Amniotic epithelial cell (primary cell): ENCODE measurements at regions not wholly inside any gene's neighbourhood (a gene's known extent, or its start where the extent isn't known, plus 50 kb on each side); places are given as distances from the start of the nearest gene placed in this dataset.

Source experiments
- DNase-seq: peaks from one replicate; pipeline ENCODE4 v3.0.0-alpha.2; 2010; ENCODE audit warnings: low read depth

DNA sequence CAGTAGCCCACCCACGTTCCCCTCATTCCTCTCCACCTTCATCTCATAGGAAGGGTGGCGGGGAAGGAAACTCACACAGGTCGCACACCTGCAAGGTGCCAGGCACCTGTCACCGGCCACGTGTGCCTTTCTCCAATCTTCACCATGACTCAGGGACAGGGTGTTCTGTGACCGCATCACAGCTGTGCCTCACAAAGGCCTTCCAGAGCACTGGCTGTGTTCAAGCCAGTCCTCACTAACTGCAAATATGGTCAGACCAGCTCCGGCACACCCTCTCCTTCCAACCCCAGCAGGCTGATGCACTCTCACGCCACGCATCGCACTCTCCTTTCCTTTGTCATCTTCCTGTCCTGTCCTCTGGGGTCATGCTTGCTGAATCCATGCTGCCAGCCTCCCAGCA, 415.9 kb downstream of the IRS2 start:
- DNase-seq, result no peak

- no peak for DNase-seq
Measured at GRCh38 chr13:109369353-109370052, 416.9 kb downstream of the IRS2 start.

DNA sequence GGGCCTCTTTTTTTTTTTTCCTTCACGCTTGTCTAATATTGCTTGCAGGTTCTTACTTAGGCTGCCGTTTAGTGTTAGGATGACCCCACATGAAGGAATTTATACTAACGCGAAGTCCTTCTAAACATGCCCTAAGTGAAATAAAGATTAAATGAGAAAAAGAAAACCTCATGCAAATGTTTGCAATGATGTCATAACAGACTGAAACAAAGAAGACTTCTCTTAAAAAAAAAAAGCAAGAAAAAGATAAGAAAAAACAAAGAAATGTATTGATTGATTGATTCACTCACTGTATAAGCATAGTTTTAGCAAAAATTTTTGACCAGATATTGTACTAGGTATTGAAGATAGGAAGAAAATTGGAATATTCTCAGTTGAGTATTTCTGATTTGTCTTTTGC, 418.2 kb downstream of the IRS2 start:
- no peak for DNase-seq

- DNase-seq, result peak; percentile 49
Measured at GRCh38 chr13:109366525-109366924, 419.9 kb downstream of the IRS2 start.

DNA sequence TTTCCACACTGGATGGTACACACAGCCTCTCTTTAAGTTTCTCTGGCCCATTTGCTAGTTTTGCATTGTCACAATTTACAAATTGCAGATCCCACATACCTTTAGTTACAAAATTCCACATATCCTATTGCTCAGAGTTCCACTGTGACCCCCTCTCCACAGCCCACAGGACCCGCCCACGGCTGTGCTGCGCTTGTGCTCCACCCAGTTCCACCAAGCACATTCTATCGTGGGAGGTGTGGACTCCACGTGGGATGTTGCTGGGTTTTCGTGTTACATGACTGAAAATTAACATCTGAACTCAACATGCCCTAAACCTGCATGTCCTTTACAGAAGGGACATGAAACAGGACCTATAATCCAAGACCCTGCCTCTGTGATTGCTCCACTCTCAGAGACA, 423.0 kb downstream of the IRS2 start:
- DNase-seq, result no peak

GRCh38 chr13:109362616-109363015, 423.8 kb downstream of the IRS2 start:
- no peak for DNase-seq

DNA sequence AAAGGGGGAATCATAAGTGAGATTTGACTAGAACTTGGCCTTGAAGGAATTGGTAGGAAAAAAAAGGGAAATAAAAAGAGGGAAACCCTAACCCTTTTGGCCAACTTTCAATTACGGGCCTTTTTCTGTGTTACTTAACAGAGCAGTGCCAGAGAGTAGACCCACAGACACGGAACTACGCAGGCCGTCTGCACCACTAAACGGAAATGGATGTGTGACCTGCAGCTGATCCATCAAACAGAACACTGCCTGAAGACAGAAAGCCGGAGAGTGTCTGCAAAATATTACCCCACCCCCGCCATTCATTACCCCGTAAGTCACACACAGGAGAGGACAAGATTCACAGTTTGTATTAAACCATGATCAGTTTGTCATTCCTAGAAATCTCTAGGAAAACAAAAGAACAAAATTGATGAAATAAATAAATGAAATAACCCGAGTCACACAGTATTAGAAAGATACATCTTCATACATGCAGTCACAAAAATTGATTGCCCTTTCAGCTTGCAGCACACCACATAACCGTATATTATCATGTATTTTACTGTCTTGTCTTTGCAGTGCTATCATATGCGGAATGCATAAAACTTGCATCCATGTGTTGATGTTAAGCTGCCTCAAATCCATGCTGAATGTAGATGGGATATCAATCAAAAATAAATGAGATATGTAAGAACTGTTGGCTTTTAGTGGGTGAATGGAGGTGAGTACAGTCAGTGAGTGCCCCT, 424.7 kb downstream of the IRS2 start:
- no peak for DNase-seq

DNA sequence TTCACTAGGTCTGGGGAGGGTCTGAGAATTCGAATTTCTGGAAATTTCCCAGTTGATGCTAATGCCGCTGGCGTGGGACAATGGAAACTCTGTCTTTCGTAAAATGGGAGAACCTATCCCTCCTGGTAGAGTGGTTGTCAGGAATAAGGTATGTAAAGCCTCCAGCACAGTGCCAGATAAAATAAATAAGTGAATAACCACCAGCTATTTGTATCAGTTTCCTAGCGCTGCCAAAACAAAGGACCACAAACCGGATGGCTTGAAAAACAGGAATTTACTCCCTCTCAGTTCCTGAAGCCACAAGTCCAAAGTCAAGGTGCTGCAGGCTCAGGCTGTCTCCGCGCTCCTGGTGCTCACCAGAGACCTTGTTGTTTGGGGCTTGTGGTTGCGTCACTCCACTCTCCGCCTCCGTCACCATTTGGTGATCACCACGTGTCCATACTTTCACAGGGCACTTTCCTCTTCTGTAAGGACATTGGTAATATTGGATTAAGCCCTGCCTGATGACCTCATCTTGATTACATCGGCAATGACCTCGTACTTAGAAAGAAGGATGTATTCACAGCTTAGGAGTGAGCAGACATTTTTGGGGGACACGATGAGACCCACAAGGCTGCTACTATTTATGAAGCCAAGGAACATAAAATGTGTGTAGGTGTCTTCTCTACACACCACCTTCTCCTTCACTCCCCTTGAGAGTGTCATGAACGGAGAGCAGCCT, 428.5 kb downstream of the IRS2 start:
- DNase-seq, result no peak

DNA sequence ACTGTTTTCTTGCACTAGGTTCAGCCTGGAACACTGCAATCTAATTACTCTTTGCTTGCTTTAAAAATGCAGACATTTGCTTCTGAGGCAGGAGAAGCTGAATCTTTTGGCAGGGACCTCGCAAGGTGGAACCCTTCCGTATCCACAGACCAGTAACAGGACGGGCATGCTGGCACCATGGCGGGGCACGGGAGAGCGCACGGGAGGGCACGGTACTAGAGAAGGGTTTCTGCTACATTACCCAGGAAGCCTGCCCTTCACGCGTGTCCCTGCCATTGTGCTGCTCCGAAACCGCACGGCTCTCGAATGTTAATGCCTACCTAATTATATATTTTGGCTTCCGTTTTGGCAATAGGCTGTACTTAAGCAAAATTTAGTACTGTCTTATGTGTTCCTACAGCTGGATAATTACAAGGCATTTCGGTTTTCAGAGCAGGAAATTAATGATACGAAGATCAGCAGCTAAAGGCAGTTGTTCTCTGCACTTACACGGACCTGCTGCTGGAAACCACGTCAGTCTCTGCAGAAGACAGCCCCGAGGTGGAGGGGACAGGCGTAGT, 430.4 kb downstream of the IRS2 start:
- DNase-seq, result no peak

- no peak for DNase-seq
Measured at GRCh38 chr13:109355166-109355565, 431.2 kb downstream of the IRS2 start.

DNA sequence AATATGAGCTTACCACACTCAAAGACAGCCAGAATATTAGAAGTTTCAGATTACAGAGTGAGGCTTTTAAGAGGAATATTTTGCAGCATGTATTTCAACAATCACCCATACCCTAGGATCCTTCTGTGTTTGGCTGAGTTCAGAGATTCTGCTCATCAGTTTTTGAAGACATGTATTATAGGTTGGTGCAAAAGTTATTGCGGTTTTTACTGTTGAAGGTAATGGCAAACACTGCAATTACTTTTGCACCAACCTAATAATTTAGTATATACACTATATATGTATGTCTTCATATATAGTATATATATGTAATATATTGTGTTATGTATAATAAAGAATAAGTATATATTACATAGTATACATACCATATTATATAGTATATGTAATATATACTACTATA, 435.1 kb downstream of the IRS2 start:
- DNase-seq, result no peak

GRCh38 chr13:109348519-109349258, 437.7 kb downstream of the IRS2 start:
- DNase-seq, result peak; percentile 60

GRCh38 chr13:109346060-109346459, 440.3 kb downstream of the IRS2 start:
- no peak for DNase-seq

- peak; percentile 72 for DNase-seq
Measured at GRCh38 chr13:109345433-109345941, 440.9 kb downstream of the IRS2 start.

GRCh38 chr13:109344552-109345157, 441.7 kb downstream of the IRS2 start:
- DNase-seq, result peak; percentile 74

DNA sequence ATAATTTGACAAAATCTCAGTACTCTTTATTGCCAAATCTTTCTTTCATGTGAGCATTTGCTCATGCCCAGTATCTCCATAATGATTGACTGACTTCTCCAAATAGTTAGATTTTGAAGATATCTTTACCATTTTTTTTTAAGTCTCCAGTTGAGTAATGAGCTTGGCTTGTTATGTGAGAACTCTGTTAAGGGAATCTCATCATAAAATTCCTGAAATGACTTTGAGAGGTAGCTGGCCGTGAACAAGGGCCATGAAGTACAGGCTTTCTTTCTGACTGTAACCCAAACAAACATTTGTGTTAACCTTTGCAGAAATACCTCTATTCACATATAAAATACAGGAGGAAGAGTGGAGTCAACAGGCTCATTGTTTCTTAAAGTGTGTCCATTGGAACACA, 449.7 kb downstream of the IRS2 start:
- peak; percentile 94 for DNase-seq

DNA sequence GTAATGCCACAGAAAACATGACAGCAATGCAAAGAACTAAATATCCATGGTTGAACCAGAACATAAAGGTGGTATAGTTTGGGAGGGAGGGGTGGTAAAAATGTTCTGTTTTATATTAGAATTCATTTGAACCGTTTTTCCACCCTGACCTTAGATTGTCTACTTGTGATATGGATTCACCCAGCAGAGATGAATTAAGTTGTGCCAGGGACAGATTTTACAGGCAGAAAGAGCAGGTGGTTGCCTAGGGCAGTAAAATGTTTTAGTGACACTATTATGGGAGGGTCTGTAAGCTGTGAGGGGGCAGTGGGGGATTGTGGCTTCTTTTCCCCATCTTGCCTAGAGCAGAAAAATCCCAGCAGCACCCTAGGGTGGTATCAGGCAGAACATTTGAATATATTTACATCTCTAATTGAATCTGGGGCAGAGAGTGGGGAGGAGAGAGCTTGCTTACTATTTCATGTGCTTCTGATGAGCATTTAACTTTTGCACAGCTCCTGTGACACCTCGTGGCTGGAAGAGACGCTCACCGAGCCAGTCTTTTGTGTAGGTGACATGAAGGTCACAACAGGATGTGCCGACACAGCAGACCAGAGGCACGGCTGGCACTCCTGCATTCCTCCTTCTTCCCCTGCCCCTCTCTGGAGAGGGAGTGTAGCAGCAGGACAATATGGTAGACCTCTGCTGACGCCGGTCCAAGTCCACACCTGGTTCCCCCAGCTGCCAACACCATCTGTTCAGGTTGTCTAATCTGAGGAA, 452.3 kb downstream of the IRS2 start:
- DNase-seq, result no peak

DNA sequence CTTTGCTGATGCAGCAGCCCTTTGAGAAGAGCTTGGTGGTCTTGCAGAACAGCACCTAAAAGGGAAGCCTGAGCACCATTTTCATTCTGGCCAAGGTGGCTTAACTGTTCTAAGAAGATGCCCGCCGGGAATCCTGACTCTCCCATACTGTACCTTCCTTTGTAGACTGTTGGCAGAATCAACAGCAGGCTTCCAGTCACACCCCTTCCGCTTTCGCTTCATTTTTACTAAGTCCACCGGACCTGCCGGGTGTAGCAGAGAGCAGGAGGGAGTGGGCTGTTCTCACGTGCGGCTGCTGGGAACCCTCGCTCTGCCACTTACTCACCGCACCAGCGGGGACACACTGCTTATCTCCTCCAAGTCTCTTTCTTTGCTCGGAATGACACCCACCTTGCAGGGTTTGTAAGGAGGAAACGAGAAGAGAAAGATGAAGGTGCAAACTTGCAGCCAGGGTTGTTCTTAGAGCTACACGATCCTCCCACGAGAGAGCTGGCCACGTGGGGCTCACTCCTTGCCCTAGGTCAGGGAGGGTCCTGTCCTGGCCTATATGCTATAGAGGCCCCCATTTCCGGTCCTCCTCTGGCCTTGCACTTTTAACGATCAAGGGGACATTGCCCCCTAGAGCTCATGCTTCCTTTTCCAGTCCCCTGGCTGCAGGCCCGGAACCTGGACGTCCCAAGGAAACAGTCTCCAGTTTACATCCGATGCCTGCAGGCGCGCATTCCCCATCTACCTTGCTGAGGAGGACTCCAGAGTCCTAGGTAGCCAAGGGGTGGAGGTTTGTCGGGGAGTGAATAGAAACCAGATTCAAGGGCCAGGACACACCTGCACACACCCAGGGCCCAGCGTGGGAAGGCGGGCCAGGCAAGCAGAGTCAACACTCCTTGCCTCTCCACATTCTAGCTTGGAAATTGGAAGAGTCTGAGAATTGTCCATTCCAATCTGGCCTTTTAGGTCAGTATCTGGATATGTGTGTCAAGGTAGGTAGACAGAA, 453.6 kb downstream of the IRS2 start:
- no peak for DNase-seq

GRCh38 chr13:109331898-109332297, 454.5 kb downstream of the IRS2 start:
- DNase-seq, result peak; percentile 90
